ENCODE measurements at regions not wholly inside any gene's neighbourhood (a gene's known extent, or its start where the extent isn't known, plus 50 kb on each side); places are given as distances from the start of the nearest gene placed in this dataset.

DNA sequence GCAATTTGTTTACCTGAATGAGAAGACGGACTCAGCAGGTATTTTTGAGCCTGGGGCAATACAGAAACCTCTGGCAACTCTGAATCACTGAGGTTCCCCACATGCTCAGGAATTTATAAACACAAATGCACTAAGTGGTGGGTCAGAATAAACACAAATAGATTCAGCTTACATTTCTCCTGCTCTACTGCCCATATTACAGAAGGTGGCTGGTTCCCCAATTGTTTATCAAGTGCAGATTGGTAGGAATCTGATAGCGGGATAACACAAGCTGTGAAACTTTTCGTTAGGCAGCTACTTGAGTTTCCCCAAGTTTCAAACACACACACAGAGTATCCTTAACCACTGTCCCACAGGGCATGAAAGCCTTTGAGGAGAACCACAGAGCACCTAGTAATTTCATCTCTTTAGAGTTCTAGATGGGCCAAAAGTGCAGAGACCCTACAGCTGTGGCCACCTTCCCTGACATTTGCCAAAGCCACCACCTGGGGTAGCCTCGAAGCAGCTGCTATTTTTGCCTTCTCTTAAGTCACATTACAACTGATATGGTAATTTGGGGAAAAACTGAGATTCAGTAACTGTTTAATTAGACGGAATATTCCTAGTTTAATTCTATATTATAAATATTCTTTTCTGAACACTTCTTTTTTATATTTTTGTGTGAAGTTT lies 204.2 kb upstream of the PTCHD4 start:
- TF ChIP-seq CTCF (IDR thresholded peaks at IDR 0.05) (no peak), ZFX (IDR thresholded peaks at IDR 0.05; ENCODE audit: borderline replicate concordance) (no peak)
